ENCODE measurements at regions not wholly inside any gene's neighbourhood (a gene's known extent, or its start where the extent isn't known, plus 50 kb on each side); places are given as distances from the start of the nearest gene placed in this dataset.
"Not testable (repeated sequence)": the region's sequence is repeated elsewhere in the genome, so short reads cannot be mapped to it uniquely, and the experiment has no call there.

- no peak overlapping the region for H3K27ac ChIP-seq (replicated peaks)
- no peaks in the 10 kb centered on the region for H3K27me3 ChIP-seq (ENCODE audit: insufficient read depth, poor library complexity, severe bottlenecking)
- DNase-seq (ENCODE audit: low read depth in 1 of 2, low spot score in 1 of 2): no peak
- TF ChIP-seq POLR2AphosphoS5 (IDR thresholded peaks at IDR 0.05; ENCODE audit: low read depth): no peak
- TF ChIP-seq CTCF (IDR thresholded peaks at IDR 0.05; ENCODE audit: insufficient read depth, low read length): no peak
- no peak for TF ChIP-seq REST (IDR thresholded peaks at IDR 0.05; ENCODE audit: insufficient replicate concordance, low read depth)
- TF ChIP-seq SPI1 (IDR thresholded peaks at IDR 0.05; ENCODE audit: borderline replicate concordance, low read depth): no peak
- no peak for TF ChIP-seq GABPA (IDR thresholded peaks at IDR 0.05; ENCODE audit: low read depth)
- no peak overlapping the region for H3K4me3 ChIP-seq (replicated peaks; ENCODE audit: insufficient read depth, low read length)
Measured at GRCh38 chr4:116001291-116001690, 887.9 kb upstream of the NDST4 start.

GRCh38 chr4:115986573-115986972 lies 873.2 kb upstream of the NDST4 start:
- no peak for TF ChIP-seq SPI1 (IDR thresholded peaks at IDR 0.05; ENCODE audit: borderline replicate concordance, low read depth)
- TF ChIP-seq CTCF (IDR thresholded peaks at IDR 0.05; ENCODE audit: insufficient read depth, low read length): no peak
- TF ChIP-seq POLR2AphosphoS5 (IDR thresholded peaks at IDR 0.05; ENCODE audit: low read depth): no peak
- no peak for TF ChIP-seq GABPA (IDR thresholded peaks at IDR 0.05; ENCODE audit: low read depth)
- TF ChIP-seq REST (IDR thresholded peaks at IDR 0.05; ENCODE audit: insufficient replicate concordance, low read depth): no peak
- Histone ChIP-seq H3K27me3 (ENCODE audit: insufficient read depth, poor library complexity, severe bottlenecking) (no peaks in the 10 kb centered on the region), H3K27ac (replicated peaks) (no peak overlapping the region), H3K4me3 (replicated peaks; ENCODE audit: insufficient read depth, low read length) (no peak overlapping the region)
- no peak for DNase-seq (ENCODE audit: low read depth in 1 of 2, low spot score in 1 of 2)

- H3K27ac ChIP-seq (replicated peaks); H3K27me3 ChIP-seq (ENCODE audit: insufficient read depth, poor library complexity, severe bottlenecking); DNase-seq (ENCODE audit: low read depth in 1 of 2, low spot score in 1 of 2); H3K4me3 ChIP-seq (replicated peaks; ENCODE audit: insufficient read depth, low read length): not testable (repeated sequence)
Measured at GRCh38 chr4:115975421-115976001, 862.1 kb upstream of the NDST4 start.

GRCh38 chr4:115973768-115974167 lies 860.3 kb upstream of the NDST4 start:
- no peak for DNase-seq (ENCODE audit: low read depth in 1 of 2, low spot score in 1 of 2)
- no peak for TF ChIP-seq CTCF (IDR thresholded peaks at IDR 0.05; ENCODE audit: insufficient read depth, low read length)
- no peak overlapping the region for H3K27ac ChIP-seq (replicated peaks)
- no peaks in the 10 kb centered on the region for H3K27me3 ChIP-seq (ENCODE audit: insufficient read depth, poor library complexity, severe bottlenecking)
- no peak overlapping the region for H3K4me3 ChIP-seq (replicated peaks; ENCODE audit: insufficient read depth, low read length)

Measured in HL-60 (cell line).